H9 (cell line): ENCODE measurements at regions not wholly inside any gene's neighbourhood (a gene's known extent, or its start where the extent isn't known, plus 50 kb on each side); places are given as distances from the start of the nearest gene placed in this dataset.

Experiments
- DNase-seq: peaks from one replicate; pipeline ENCODE4 v3.0.0-alpha.2; 2017
- H2AFZ ChIP-seq: one replicate; pipeline ENCODE4 v1.6.1; 2013; ENCODE audit warnings: mild to moderate bottlenecking, low read length, control low read depth, moderate library complexity
- H2AK5ac ChIP-seq: 2 replicates; pipeline ENCODE4 v1.6.1; 2013; ENCODE audit warnings: low read length, control low read depth, mixed read lengths; ENCODE audit not compliant: insufficient read length
- H2BK120ac ChIP-seq: one replicate; pipeline ENCODE4 v1.6.1; 2013; ENCODE audit warnings: low read depth, mild to moderate bottlenecking, low read length, control low read depth, inconsistent platforms; ENCODE audit not compliant: poor library complexity, severe bottlenecking
- H2BK12ac ChIP-seq: 2 replicates; pipeline ENCODE4 v1.6.1; 2013; ENCODE audit warnings: low read length, control low read depth, mixed read lengths, low read depth; ENCODE audit not compliant: insufficient read length
- H2BK15ac ChIP-seq: 2 replicates; pipeline ENCODE4 v1.6.1; 2013; ENCODE audit warnings: low read depth, low read length, control low read depth
- H2BK20ac ChIP-seq: one replicate; pipeline ENCODE4 v1.6.1; 2013; ENCODE audit warnings: low read depth, mild to moderate bottlenecking, low read length, control low read depth, inconsistent platforms; ENCODE audit not compliant: poor library complexity, severe bottlenecking
- H2BK5ac ChIP-seq: 2 replicates; pipeline ENCODE4 v1.6.1; 2013; ENCODE audit warnings: low read length, control low read depth, mixed read lengths; ENCODE audit not compliant: insufficient read length
- H3K14ac ChIP-seq: 2 replicates; pipeline ENCODE4 v1.6.1; 2013; ENCODE audit warnings: low read length, control low read depth; ENCODE audit not compliant: insufficient read depth
- H3K18ac ChIP-seq: 2 replicates; pipeline ENCODE4 v1.6.1; 2013; ENCODE audit warnings: low read depth, mild to moderate bottlenecking, mixed read lengths, low read length, control low read depth; ENCODE audit not compliant: insufficient read length
- H3K23ac ChIP-seq: 2 replicates; pipeline ENCODE4 v1.6.1; 2013; ENCODE audit warnings: low read length, control low read depth, mixed read lengths, low read depth; ENCODE audit not compliant: insufficient read length
- H3K23me2 ChIP-seq: 2 replicates; pipeline ENCODE4 v1.6.1; 2013; ENCODE audit warnings: low read depth, mild to moderate bottlenecking, mixed read lengths, low read length, control low read depth; ENCODE audit not compliant: insufficient read length, poor library complexity, severe bottlenecking
- H3K27ac ChIP-seq: 2 replicates; pipeline ENCODE4 v1.5.1; 2013; ENCODE audit warnings: low read length, control low read depth, mixed read lengths, low read depth; ENCODE audit not compliant: insufficient read length
- H3K27me3 ChIP-seq: 2 replicates; pipeline ENCODE4 v1.6.1; 2013; ENCODE audit warnings: low read length, control low read depth, inconsistent platforms; ENCODE audit not compliant: insufficient read depth
- H3K4ac ChIP-seq: 2 replicates; pipeline ENCODE4 v1.6.1; 2013; ENCODE audit warnings: low read depth, mild to moderate bottlenecking, control low read depth, inconsistent platforms, low read length, moderate library complexity
- H3K4me1 ChIP-seq: 2 replicates; pipeline ENCODE4 v1.6.1; 2013; ENCODE audit warnings: low read length, control low read depth, inconsistent platforms; ENCODE audit not compliant: insufficient read depth
- H3K4me2 ChIP-seq: 2 replicates; pipeline ENCODE4 v1.6.1; 2013; ENCODE audit warnings: low read length, control low read depth, mixed read lengths; ENCODE audit not compliant: insufficient read length, insufficient read depth
- H3K56ac ChIP-seq: 2 replicates; pipeline ENCODE4 v1.6.1; 2013; ENCODE audit warnings: low read depth, mild to moderate bottlenecking, mixed read lengths, low read length, control low read depth; ENCODE audit not compliant: insufficient read length
- H3K79me1 ChIP-seq: 2 replicates; pipeline ENCODE4 v1.6.1; 2013; ENCODE audit warnings: low read depth, mild to moderate bottlenecking, moderate library complexity, low read length, control low read depth, inconsistent platforms; ENCODE audit not compliant: insufficient read depth, poor library complexity, severe bottlenecking
- H3K79me2 ChIP-seq: 2 replicates; pipeline ENCODE4 v1.6.1; 2013; ENCODE audit warnings: low read length, control low read depth, inconsistent platforms; ENCODE audit not compliant: insufficient read depth
- H3K9ac ChIP-seq: 2 replicates; pipeline ENCODE4 v1.6.1; 2013; ENCODE audit warnings: low read length, control low read depth, mixed read lengths; ENCODE audit not compliant: insufficient read length; ENCODE audit errors: extremely low read depth
- H3K9me3 ChIP-seq: one replicate; pipeline ENCODE4 v1.6.1; 2013; ENCODE audit warnings: low read depth, low read length, inconsistent platforms; ENCODE audit not compliant: control insufficient read depth
- H3T11ph ChIP-seq: one replicate; pipeline ENCODE4 v1.6.1; 2013; ENCODE audit warnings: mild to moderate bottlenecking, low read length, control low read depth, inconsistent platforms
- H4K20me1 ChIP-seq: one replicate; pipeline ENCODE4 v1.6.1; 2013; ENCODE audit not compliant: control insufficient read depth, insufficient read length, insufficient read depth
- H4K5ac ChIP-seq: 2 replicates; pipeline ENCODE4 v1.6.1; 2013; ENCODE audit warnings: low read depth, mild to moderate bottlenecking, mixed read lengths, low read length, control low read depth; ENCODE audit not compliant: insufficient read length
- H4K8ac ChIP-seq: replicated peaks from 2 replicates; pipeline ENCODE4 v1.6.1; 2013; ENCODE audit warnings: low read length, control low read depth, mixed read lengths, low read depth; ENCODE audit not compliant: insufficient read length
- H4K91ac ChIP-seq: 2 replicates; pipeline ENCODE4 v1.6.1; 2013; ENCODE audit warnings: low read depth, mild to moderate bottlenecking, moderate library complexity, mixed read lengths, low read length, control low read depth; ENCODE audit not compliant: insufficient read length
- H3K27ac Mint-ChIP-seq, 3 experiments: 2 replicates in 2 of 3; 3 replicates in 1 of 3; pipeline ENCODE4 v1.8.0; 2020 to 2021; ENCODE audit warnings: mixed read lengths in 3 of 3, mild to moderate bottlenecking in 1 of 3, moderate library complexity in 1 of 3
- H3K27me3 Mint-ChIP-seq: 2 replicates; pipeline ENCODE4 v1.8.0; 2021; ENCODE audit warnings: low read depth, mild to moderate bottlenecking, moderate library complexity, mixed read lengths
- H3K36me3 Mint-ChIP-seq, 3 experiments: 2 replicates in 2 of 3; 3 replicates in 1 of 3; pipeline ENCODE4 v1.8.0; 2020 to 2021; ENCODE audit warnings: low read depth in 3 of 3, mixed read lengths in 3 of 3; ENCODE audit not compliant: insufficient read depth in 1 of 3
- H3K4me1 Mint-ChIP-seq, 2 experiments: 2 replicates each; pipeline ENCODE4 v1.8.0; 2020; ENCODE audit warnings: mixed read lengths in 2 of 2
- H3K4me3 Mint-ChIP-seq, 2 experiments: 2 replicates in 1 of 2; 3 replicates in 1 of 2; pipeline ENCODE4 v1.8.0; 2020 to 2021; ENCODE audit warnings: mild to moderate bottlenecking in 2 of 2, mixed read lengths in 2 of 2, moderate library complexity in 1 of 2
- H3K9me3 Mint-ChIP-seq, 2 experiments: 2 replicates in 1 of 2; 3 replicates in 1 of 2; pipeline ENCODE4 v1.8.0; 2020; ENCODE audit warnings: mild to moderate bottlenecking in 2 of 2, mixed read lengths in 2 of 2, moderate library complexity in 1 of 2
- WGBS: extraction: QIAGEN DNeasy Blood & Tissue Kit; methylation state at CpG from one replicate; pipeline ENCODE4 v1.1.7; 2013; ENCODE audit warnings: missing lambda C conversion rate, low lambda C conversion rate, mixed read lengths; ENCODE audit not compliant: insufficient read length; ENCODE audit errors: extremely low coverage; 5-methylcytosine and 5-hydroxymethylcytosine counted together
- TF ChIP-seq, protein P1 (sequence below): fragments of 200-600 bp; sonication (generic); conservative IDR thresholded peaks from 3 replicates; pipeline ENCODE4 v1.8.0; 2021; ENCODE audit warnings: antibody characterized with exemption, mild to moderate bottlenecking

DNA sequence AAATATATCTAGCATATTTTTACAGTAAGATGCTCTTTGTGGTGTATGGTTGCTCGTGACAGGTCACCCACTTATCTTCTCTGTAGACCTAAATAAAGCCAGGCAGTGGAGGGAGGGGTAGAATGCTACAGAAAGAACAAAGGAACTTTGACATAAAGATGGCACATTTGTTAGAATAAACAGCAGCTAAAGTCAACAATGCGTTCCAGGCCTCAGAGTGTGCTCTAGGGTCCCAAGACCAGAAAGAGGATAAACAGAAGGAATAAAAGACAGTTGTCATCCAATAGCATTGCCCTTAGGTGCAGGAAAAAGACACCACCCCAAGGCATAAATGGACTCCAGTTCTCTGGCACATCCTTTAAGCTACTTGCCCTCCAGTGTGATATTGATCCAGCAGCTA lies 523.0 kb upstream of the CDH11 start:
- Histone ChIP-seq H3K79me1 (no peaks in the 10 kb centered on the region), H3T11ph (no peak overlapping the region), H2BK15ac (no peak overlapping the region), H3K56ac (no peak overlapping the region), H3K18ac (no peak overlapping the region), H2BK5ac (no peak overlapping the region), H2BK12ac (no peak overlapping the region), H4K5ac (no peak overlapping the region), H3K79me2 (no peaks in the 10 kb centered on the region), H3K9ac (no peak overlapping the region), H2BK20ac (no peak overlapping the region), H3K14ac (no peak overlapping the region), H3K23ac (no peak overlapping the region), H2AFZ (no peak overlapping the region), H3K27me3 (no peaks in the 10 kb centered on the region), H3K27ac (no peak overlapping the region), H4K20me1 (no peaks in the 10 kb centered on the region), H3K9me3 (no peaks in the 10 kb centered on the region), H2AK5ac (no peak overlapping the region), H2BK120ac (no peak overlapping the region), H3K4me1 (no peaks in the 10 kb centered on the region), H4K91ac (no peak overlapping the region), H3K4ac (no peak overlapping the region), H3K23me2 (no peaks in the 10 kb centered on the region), H3K4me2 (no peak overlapping the region), H4K8ac (no peak overlapping the region)
- no peaks in the 10 kb centered on the region for H3K36me3 Mint-ChIP-seq
- DNase-seq: no peak
- H3K9me3 Mint-ChIP-seq: peaks cover 0 to 5% of the 10 kb centered on the region in 2 experiments; a peak in 2 of 5 replicates
- TF ChIP-seq, protein P1, sequence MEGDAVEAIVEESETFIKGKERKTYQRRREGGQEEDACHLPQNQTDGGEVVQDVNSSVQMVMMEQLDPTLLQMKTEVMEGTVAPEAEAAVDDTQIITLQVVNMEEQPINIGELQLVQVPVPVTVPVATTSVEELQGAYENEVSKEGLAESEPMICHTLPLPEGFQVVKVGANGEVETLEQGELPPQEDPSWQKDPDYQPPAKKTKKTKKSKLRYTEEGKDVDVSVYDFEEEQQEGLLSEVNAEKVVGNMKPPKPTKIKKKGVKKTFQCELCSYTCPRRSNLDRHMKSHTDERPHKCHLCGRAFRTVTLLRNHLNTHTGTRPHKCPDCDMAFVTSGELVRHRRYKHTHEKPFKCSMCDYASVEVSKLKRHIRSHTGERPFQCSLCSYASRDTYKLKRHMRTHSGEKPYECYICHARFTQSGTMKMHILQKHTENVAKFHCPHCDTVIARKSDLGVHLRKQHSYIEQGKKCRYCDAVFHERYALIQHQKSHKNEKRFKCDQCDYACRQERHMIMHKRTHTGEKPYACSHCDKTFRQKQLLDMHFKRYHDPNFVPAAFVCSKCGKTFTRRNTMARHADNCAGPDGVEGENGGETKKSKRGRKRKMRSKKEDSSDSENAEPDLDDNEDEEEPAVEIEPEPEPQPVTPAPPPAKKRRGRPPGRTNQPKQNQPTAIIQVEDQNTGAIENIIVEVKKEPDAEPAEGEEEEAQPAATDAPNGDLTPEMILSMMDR: no peak
- H3K4me1 Mint-ChIP-seq: peaks cover 0 to 3% of the 10 kb centered on the region in 2 experiments; a peak in 1 of 4 replicates
- H3K27me3 Mint-ChIP-seq: no peaks in the 10 kb centered on the region
- no CpG with 5 or more reads among the region's 2 CpGs for WGBS
- no peak overlapping the region for H3K27ac Mint-ChIP-seq
- no peak overlapping the region for H3K4me3 Mint-ChIP-seq
